ENCODE measurements at regions not wholly inside any gene's neighbourhood (a gene's known extent, or its start where the extent isn't known, plus 50 kb on each side); places are given as distances from the start of the nearest gene placed in this dataset.

- no peak for TF ChIP-seq CTCF (IDR thresholded peaks at IDR 0.05; ENCODE audit: low read length)
- no peak for TF ChIP-seq EZH2phosphoT487 (IDR thresholded peaks at IDR 0.05; ENCODE audit: low read length)
- TF ChIP-seq EZH2 (optimal IDR thresholded peaks at IDR 0.05; ENCODE audit: low read depth, low read length): no peak
Measured at GRCh38 chr6:88251301-88251700, 85.2 kb upstream of the CNR1 start.

All from MM.1S (cell line).